ENCODE measurements at regions not wholly inside any gene's neighbourhood (a gene's known extent, or its start where the extent isn't known, plus 50 kb on each side); places are given as distances from the start of the nearest gene placed in this dataset.

DNA sequence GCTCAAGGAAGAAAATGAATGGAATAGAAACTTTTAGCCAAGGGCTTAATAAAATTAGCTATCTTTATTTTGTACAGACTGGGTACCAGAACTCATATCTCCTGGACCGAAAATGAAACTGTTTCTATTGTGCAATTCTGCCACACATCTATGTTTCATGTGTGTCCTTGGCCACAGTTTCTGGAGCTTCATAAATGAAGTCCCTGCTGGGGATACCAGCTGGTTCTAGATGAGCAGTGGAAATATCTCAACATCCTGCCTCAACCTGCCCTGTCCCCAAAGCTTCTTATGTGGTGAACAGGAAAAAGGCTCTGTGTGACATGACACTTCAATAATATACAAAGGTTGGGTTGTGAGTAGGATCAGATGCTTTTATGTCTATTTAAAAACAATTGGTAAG lies 310.1 kb upstream of the SORCS1 start:
- Histone ChIP-seq H3K4me3 (no peak overlapping the region), H3K4me1 (no peaks in the 10 kb centered on the region), H3K9me3 (no peaks in the 10 kb centered on the region), H3K27me3 (no peaks in the 10 kb centered on the region), H3K36me3 (no peaks in the 10 kb centered on the region), H3K27ac (replicated peaks in 1 of 4) (no peak overlapping the region)
- intact Hi-C loops (cut with DNase I): no loop called here
- 96% methylated on average over 1 of the region's 1 CpG for WGBS
- no peak for DNase-seq (ENCODE audit: extremely low spot score)
- TF ChIP-seq EP300 (IDR thresholded peaks at IDR 0.05) (no peak), CTCF (IDR thresholded peaks at IDR 0.05) (no peak), POLR2AphosphoS5 (IDR thresholded peaks at IDR 0.05) (no peak), POLR2A (IDR thresholded peaks at IDR 0.05; ENCODE audit: low read depth) (no peak)

DNA sequence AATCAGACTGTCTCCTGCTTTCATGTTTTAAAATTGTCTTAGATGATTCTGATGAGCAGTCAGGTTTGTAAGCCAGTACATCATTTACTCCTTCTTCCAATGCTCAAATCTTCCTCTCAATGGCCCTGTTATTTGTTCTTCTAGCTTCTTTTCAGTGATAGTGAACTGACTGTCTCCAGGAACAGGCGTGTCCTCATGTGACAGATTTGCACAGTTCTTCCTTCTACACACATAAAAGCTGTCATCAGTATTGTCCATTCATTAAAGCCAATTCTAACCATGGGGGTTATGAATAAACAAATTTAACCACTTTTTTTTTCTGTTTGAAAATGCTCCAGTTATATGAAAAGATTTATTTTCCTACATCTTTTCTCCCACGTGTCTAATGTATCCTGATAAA lies 308.7 kb upstream of the SORCS1 start:
- Histone ChIP-seq H3K27me3 (no peaks in the 10 kb centered on the region), H3K4me3 (no peak overlapping the region), H3K27ac (replicated peaks in 1 of 4) (no peak overlapping the region), H3K36me3 (no peaks in the 10 kb centered on the region), H3K9me3 (no peaks in the 10 kb centered on the region), H3K4me1 (no peaks in the 10 kb centered on the region)
- DNase-seq (ENCODE audit: extremely low spot score): no peak
- 65% methylated on average over 2 of the region's 2 CpGs for WGBS
- TF ChIP-seq EP300 (IDR thresholded peaks at IDR 0.05) (no peak), POLR2AphosphoS5 (IDR thresholded peaks at IDR 0.05) (no peak), POLR2A (IDR thresholded peaks at IDR 0.05; ENCODE audit: low read depth) (no peak), CTCF (IDR thresholded peaks at IDR 0.05) (no peak)
- intact Hi-C loops (cut with DNase I): no loop called here

DNA sequence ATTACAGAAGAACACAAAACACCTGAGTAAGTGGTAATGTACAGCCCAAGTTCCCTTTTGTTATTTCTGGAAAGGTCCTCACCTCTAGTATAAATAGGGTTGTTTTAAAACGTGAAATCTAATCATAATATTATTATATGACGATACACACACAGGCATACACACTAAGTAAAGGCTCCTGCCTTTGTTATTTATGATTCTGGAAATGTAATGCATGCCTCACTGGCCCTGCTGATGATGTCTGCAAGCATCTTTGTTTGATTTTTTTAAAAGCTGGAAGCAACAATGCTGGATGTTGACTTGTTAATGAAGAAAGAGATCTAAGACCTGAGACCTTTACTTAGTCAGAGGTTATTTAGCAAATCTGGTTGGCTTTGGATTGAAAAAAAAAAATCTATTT lies 307.4 kb upstream of the SORCS1 start:
- no peak for DNase-seq (ENCODE audit: extremely low spot score)
- Histone ChIP-seq H3K9me3 (no peaks in the 10 kb centered on the region), H3K36me3 (no peaks in the 10 kb centered on the region), H3K4me1 (no peaks in the 10 kb centered on the region), H3K27ac (replicated peaks in 1 of 4) (no peak overlapping the region), H3K4me3 (no peak overlapping the region), H3K27me3 (no peaks in the 10 kb centered on the region)
- 44% methylated on average over 2 of the region's 2 CpGs for WGBS
- intact Hi-C loops (cut with DNase I): no loop called here
- TF ChIP-seq POLR2A (IDR thresholded peaks at IDR 0.05; ENCODE audit: low read depth) (no peak), POLR2AphosphoS5 (IDR thresholded peaks at IDR 0.05) (no peak), CTCF (IDR thresholded peaks at IDR 0.05) (no peak), EP300 (IDR thresholded peaks at IDR 0.05) (no peak)

DNA sequence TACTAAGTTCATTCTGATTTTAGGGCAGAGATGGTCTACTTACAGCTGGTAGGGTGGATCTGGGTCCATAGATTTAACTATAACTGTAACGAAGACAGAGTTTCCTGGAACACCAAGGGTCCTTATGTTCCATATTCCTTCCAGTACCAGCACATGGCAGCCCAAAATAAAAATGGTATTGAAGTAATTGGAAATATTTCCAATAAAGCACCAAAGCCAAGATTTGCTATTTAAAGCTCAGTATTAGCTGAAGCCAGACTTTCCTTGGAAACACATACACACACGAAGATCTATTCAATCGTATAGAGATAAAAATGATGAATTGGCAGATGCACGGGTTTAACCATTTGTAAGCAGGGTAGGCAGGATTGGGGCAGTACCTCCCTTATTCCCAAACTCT lies 289.1 kb upstream of the SORCS1 start:
- Histone ChIP-seq H3K27ac (replicated peaks in 1 of 4) (no peak overlapping the region), H3K36me3 (no peaks in the 10 kb centered on the region), H3K9me3 (no peaks in the 10 kb centered on the region), H3K4me1 (no peaks in the 10 kb centered on the region), H3K27me3 (no peaks in the 10 kb centered on the region), H3K4me3 (no peak overlapping the region)
- intact Hi-C loops (cut with DNase I): no loop called here
- whole genome bisulfite sequencing: 65% methylated on average over 4 of the region's 4 CpGs
- no peak for DNase-seq (ENCODE audit: extremely low spot score)
- TF ChIP-seq POLR2A (IDR thresholded peaks at IDR 0.05; ENCODE audit: low read depth) (no peak), CTCF (IDR thresholded peaks at IDR 0.05) (no peak), POLR2AphosphoS5 (IDR thresholded peaks at IDR 0.05) (no peak), EP300 (IDR thresholded peaks at IDR 0.05) (no peak)

- no peak for DNase-seq (ENCODE audit: extremely low spot score)
- Histone ChIP-seq H3K27me3 (no peaks in the 10 kb centered on the region), H3K27ac (replicated peaks in 1 of 4) (no peak overlapping the region), H3K4me3 (no peak overlapping the region), H3K36me3 (no peaks in the 10 kb centered on the region), H3K4me1 (no peaks in the 10 kb centered on the region), H3K9me3 (no peaks in the 10 kb centered on the region)
- WGBS: 62% methylated on average over 4 of the region's 4 CpGs
- intact Hi-C loops (cut with DNase I): no loop called here
- TF ChIP-seq POLR2AphosphoS5 (IDR thresholded peaks at IDR 0.05) (no peak), EP300 (IDR thresholded peaks at IDR 0.05) (no peak), CTCF (IDR thresholded peaks at IDR 0.05) (no peak), POLR2A (IDR thresholded peaks at IDR 0.05; ENCODE audit: low read depth) (no peak)
Observed at GRCh38 chr10:107451047-107451446, 286.5 kb upstream of the SORCS1 start.
